ENCODE measurements at regions not wholly inside any gene's neighbourhood (a gene's known extent, or its start where the extent isn't known, plus 50 kb on each side); places are given as distances from the start of the nearest gene placed in this dataset.

DNA sequence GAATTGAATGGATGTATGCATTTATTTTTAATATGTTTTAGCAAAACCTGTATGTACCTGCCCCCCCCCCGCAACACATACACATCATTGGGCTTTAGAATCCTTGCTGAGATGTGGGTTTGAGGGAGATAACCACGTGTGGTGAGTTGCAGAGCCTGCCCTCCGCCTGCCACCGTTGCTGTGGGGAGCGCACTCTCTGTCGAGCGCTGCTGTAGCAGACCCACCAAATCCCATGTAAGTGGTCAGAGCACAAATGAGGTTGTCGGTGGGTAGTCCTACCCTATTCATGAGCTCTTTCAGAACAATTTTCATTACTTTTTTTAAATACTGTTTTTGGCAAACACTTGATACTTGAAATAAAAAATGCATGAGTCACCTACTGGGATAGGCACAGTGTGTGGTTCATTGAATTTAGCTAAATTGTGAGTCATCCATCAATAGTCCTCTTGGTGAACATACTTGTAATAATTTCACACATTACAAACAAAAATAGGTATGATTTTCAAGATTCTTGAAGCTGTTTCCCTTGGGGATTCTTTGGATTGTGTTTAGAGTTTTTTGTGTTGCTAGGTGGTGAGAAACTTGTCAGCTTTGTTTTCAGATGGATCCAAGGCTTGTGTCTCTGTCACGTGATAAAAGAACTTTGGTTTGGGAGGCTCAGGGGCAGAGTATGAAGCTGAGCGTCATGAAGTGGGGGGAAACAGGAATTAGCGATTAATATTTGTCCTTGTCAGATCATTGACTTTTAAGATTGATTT lies 107.6 kb downstream of the PTCSC3 start:
- TF ChIP-seq EZH2 (IDR thresholded peaks at IDR 0.05; ENCODE audit: insufficient read depth, poor library complexity, severe bottlenecking), result no peak
- no peak for TF ChIP-seq EZH2phosphoT487 (IDR thresholded peaks at IDR 0.05; ENCODE audit: insufficient read depth, low read depth)

Measured in GM23248 (cell line).